ENCODE measurements at regions not wholly inside any gene's neighbourhood (a gene's known extent, or its start where the extent isn't known, plus 50 kb on each side); places are given as distances from the start of the nearest gene placed in this dataset.

DNA sequence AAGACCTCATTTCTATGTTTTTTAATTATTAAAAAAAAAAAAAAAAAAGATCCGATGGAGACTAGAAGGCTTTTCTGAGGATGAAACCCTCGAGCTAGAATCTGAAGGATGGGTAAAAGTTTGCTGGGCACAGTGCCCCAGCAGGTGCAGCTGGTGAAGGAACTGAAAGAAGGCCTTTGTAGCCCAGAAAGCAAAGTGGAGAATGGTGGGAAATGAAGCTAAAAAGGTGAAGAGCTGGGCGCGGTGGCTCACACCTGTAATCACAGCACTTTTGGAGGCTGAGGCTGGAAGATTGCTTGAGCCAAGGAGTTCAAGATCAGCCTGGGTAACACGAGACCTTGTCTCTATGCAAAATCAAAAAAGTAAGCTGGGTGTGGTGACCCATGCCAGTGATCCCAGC is 50.3 kb upstream of the SEC14L1 start:
- no peak for TF ChIP-seq POLR2A (IDR thresholded peaks at IDR 0.05)
- TF ChIP-seq, protein P1, sequence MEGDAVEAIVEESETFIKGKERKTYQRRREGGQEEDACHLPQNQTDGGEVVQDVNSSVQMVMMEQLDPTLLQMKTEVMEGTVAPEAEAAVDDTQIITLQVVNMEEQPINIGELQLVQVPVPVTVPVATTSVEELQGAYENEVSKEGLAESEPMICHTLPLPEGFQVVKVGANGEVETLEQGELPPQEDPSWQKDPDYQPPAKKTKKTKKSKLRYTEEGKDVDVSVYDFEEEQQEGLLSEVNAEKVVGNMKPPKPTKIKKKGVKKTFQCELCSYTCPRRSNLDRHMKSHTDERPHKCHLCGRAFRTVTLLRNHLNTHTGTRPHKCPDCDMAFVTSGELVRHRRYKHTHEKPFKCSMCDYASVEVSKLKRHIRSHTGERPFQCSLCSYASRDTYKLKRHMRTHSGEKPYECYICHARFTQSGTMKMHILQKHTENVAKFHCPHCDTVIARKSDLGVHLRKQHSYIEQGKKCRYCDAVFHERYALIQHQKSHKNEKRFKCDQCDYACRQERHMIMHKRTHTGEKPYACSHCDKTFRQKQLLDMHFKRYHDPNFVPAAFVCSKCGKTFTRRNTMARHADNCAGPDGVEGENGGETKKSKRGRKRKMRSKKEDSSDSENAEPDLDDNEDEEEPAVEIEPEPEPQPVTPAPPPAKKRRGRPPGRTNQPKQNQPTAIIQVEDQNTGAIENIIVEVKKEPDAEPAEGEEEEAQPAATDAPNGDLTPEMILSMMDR (IDR thresholded peaks at IDR 0.05), result no peak

All from testis (tissue), 2 donors.